Activated B cell treated with CpG ODN at 0.5 μM for 24 hours (primary cell): ENCODE measurements at regions not wholly inside any gene's neighbourhood (a gene's known extent, or its start where the extent isn't known, plus 50 kb on each side); places are given as distances from the start of the nearest gene placed in this dataset.

Experiments
- ATAC-seq: fragments of 200-7000 bp; cut with Tn5 transposase; one replicate; pipeline ENCODE4 v1.10.0; 2021; ENCODE audit warnings: low read depth, mild to moderate bottlenecking, moderate library complexity
- CTCF ChIA-PET: fragments of 350-600 bp; sonication (Branson Sonifier 250); formaldehyde crosslinking; loops from one replicate; lab custom pipeline; 2021; ENCODE audit warnings: antibody characterized with exemption; lab: Charles Lee
- POLR2A ChIA-PET: fragments of 350-600 bp; sonication (Branson Sonifier 250); formaldehyde crosslinking; loops from one replicate; lab custom pipeline; 2021; ENCODE audit warnings: antibody characterized with exemption; lab: Charles Lee
- DNase-seq: peaks from one replicate; pipeline ENCODE4 v3.0.0; 2022
- H3K27ac Mint-ChIP-seq: one replicate; pipeline ENCODE4 v1.8.0; 2020; ENCODE audit warnings: mixed read lengths
- H3K27me3 Mint-ChIP-seq: one replicate; pipeline ENCODE4 v1.8.0; 2021; ENCODE audit warnings: mixed read lengths
- H3K36me3 Mint-ChIP-seq: one replicate; pipeline ENCODE4 v1.8.0; 2021; ENCODE audit warnings: low read depth, mixed read lengths
- H3K4me1 Mint-ChIP-seq: one replicate; pipeline ENCODE4 v1.8.0; 2021; ENCODE audit warnings: mixed read lengths
- H3K4me3 Mint-ChIP-seq: one replicate; pipeline ENCODE4 v1.8.0; 2020; ENCODE audit warnings: mild to moderate bottlenecking, mixed read lengths
- H3K9me3 Mint-ChIP-seq: one replicate; pipeline ENCODE4 v1.8.0; 2020; ENCODE audit warnings: mixed read lengths
- intact Hi-C: fragments of 100-400 bp; cut with micrococcal nuclease; formaldehyde crosslinking; loops from one replicate; pipeline ENCODE4 v1.15.1; 2024
- TF ChIP-seq, protein P1 (sequence below): fragments of 200-600 bp; IDR thresholded peaks from one replicate; pipeline ENCODE4 v1.8.0; 2022; ENCODE audit warnings: antibody characterized with exemption, mild to moderate bottlenecking

GRCh38 chr5:162301356-162301755, 233.8 kb downstream of the GABRG2 start:
- Mint-ChIP-seq H3K9me3 (peaks cover 2% of the 10 kb centered on the region), H3K27ac (no peak overlapping the region), H3K4me1 (no peaks in the 10 kb centered on the region), H3K36me3 (no peaks in the 10 kb centered on the region), H3K27me3 (no peaks in the 10 kb centered on the region), H3K4me3 (no peak overlapping the region)
- ATAC-seq (no peak), DNase-seq (no peak)
- CTCF ChIA-PET: no interaction called here
- POLR2A ChIA-PET: no interaction called here
- TF ChIP-seq, protein P1, sequence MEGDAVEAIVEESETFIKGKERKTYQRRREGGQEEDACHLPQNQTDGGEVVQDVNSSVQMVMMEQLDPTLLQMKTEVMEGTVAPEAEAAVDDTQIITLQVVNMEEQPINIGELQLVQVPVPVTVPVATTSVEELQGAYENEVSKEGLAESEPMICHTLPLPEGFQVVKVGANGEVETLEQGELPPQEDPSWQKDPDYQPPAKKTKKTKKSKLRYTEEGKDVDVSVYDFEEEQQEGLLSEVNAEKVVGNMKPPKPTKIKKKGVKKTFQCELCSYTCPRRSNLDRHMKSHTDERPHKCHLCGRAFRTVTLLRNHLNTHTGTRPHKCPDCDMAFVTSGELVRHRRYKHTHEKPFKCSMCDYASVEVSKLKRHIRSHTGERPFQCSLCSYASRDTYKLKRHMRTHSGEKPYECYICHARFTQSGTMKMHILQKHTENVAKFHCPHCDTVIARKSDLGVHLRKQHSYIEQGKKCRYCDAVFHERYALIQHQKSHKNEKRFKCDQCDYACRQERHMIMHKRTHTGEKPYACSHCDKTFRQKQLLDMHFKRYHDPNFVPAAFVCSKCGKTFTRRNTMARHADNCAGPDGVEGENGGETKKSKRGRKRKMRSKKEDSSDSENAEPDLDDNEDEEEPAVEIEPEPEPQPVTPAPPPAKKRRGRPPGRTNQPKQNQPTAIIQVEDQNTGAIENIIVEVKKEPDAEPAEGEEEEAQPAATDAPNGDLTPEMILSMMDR: no peak
- intact Hi-C loops: no loop called here

- Mint-ChIP-seq H3K27me3 (no peaks in the 10 kb centered on the region), H3K36me3 (no peaks in the 10 kb centered on the region), H3K27ac (no peak overlapping the region), H3K4me1 (no peaks in the 10 kb centered on the region), H3K9me3 (peaks cover 5% of the 10 kb centered on the region), H3K4me3 (no peak overlapping the region)
- no peak for DNase-seq
- TF ChIP-seq, protein P1: no peak
- ChIA-PET CTCF (no interaction called here), POLR2A (no interaction called here)
- intact Hi-C loops: no loop called here
- no peak for ATAC-seq
Measured at GRCh38 chr5:162323466-162323865, 255.9 kb downstream of the GABRG2 start.

GRCh38 chr5:162324328-162324727, 256.8 kb downstream of the GABRG2 start:
- H3K4me1 Mint-ChIP-seq: no peaks in the 10 kb centered on the region
- H3K36me3 Mint-ChIP-seq: no peaks in the 10 kb centered on the region
- DNase-seq: no peak
- H3K9me3 Mint-ChIP-seq: peaks cover 5% of the 10 kb centered on the region
- H3K27ac Mint-ChIP-seq: no peak overlapping the region
- POLR2A ChIA-PET: no interaction called here
- intact Hi-C loops: no loop called here
- TF ChIP-seq, protein P1: no peak
- no peaks in the 10 kb centered on the region for H3K27me3 Mint-ChIP-seq
- CTCF ChIA-PET: no interaction called here
- no peak overlapping the region for H3K4me3 Mint-ChIP-seq
- no peak for ATAC-seq

- intact Hi-C loops: no loop called here
- ATAC-seq: no peak
- POLR2A ChIA-PET: no interaction called here
- no peak for DNase-seq
- H3K9me3 Mint-ChIP-seq: peaks cover 10% of the 10 kb centered on the region
- H3K27me3 Mint-ChIP-seq: no peaks in the 10 kb centered on the region
- no peaks in the 10 kb centered on the region for H3K4me1 Mint-ChIP-seq
- TF ChIP-seq, protein P1: no peak
- no peak overlapping the region for H3K27ac Mint-ChIP-seq
- H3K4me3 Mint-ChIP-seq: no peak overlapping the region
- no peaks in the 10 kb centered on the region for H3K36me3 Mint-ChIP-seq
- CTCF ChIA-PET: no interaction called here
Measured at GRCh38 chr5:162325143-162325727, 257.7 kb downstream of the GABRG2 start.

DNA sequence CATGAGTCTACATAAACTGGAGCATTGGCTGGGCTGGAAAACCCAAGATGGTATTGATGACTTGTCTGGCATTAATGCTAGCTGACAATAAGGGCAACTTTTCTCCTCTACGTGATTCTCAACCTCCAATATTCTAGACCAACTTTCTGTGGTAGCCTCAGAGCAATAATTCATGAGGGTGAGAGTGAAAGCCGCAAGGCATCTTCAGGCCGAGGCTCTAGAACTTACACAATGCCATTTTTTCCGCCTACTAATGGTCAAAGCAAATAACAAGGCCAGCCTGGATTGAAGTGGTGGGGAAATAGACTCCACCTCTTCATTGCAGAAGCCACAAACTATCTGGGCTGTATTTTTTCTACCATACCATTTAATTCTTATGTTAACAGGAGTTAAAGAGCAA, 267.4 kb downstream of the GABRG2 start:
- H3K27ac Mint-ChIP-seq: no peak overlapping the region
- H3K4me3 Mint-ChIP-seq: no peak overlapping the region
- DNase-seq (no peak), ATAC-seq (no peak)
- ChIA-PET POLR2A (no interaction called here), CTCF (no interaction called here)
- no peaks in the 10 kb centered on the region for H3K4me1 Mint-ChIP-seq
- TF ChIP-seq, protein P1: no peak
- no peaks in the 10 kb centered on the region for H3K27me3 Mint-ChIP-seq
- no peaks in the 10 kb centered on the region for H3K36me3 Mint-ChIP-seq
- intact Hi-C loops: no loop called here
- peaks cover 7% of the 10 kb centered on the region for H3K9me3 Mint-ChIP-seq
